WTC11 (cell line): ENCODE measurements at regions not wholly inside any gene's neighbourhood (a gene's known extent, or its start where the extent isn't known, plus 50 kb on each side); places are given as distances from the start of the nearest gene placed in this dataset.

Experiments used
- CREB1 ChIP-seq: sonication (generic); formaldehyde crosslinking; IDR thresholded peaks from 2 replicates; pipeline ENCODE4 v1.8.0; 2023; ENCODE audit warnings: mild to moderate bottlenecking, missing genetic modification reagents
- FOXJ3 ChIP-seq: sonication (generic); formaldehyde crosslinking; IDR thresholded peaks from 2 replicates; pipeline ENCODE4 v1.9.0; 2021; ENCODE audit warnings: missing genetic modification reagents, mild to moderate bottlenecking, borderline replicate concordance
- JUN ChIP-seq: sonication (generic); formaldehyde crosslinking; IDR thresholded peaks from 2 replicates; pipeline ENCODE4 v1.8.0; 2023; ENCODE audit warnings: mild to moderate bottlenecking, missing genetic modification reagents
- KAT7 ChIP-seq: sonication (generic); formaldehyde crosslinking; IDR thresholded peaks from 2 replicates; pipeline ENCODE4 v1.8.1; 2023; ENCODE audit warnings: missing genetic modification reagents, mild to moderate bottlenecking, borderline replicate concordance
- SP1 ChIP-seq: sonication (generic); formaldehyde crosslinking; conservative IDR thresholded peaks from 2 replicates; pipeline ENCODE4 v1.8.1; 2022; ENCODE audit warnings: missing genetic modification reagents
- ZNF232 ChIP-seq: sonication (generic); formaldehyde crosslinking; IDR thresholded peaks from 2 replicates; pipeline ENCODE4 v1.8.0; 2022; ENCODE audit warnings: mild to moderate bottlenecking, missing genetic modification reagents
- TF ChIP-seq, protein P1 (sequence below): fragments of 200-600 bp; IDR thresholded peaks from 2 replicates; pipeline ENCODE4 v1.8.0; 2022; ENCODE audit warnings: antibody characterized with exemption
- TF ChIP-seq, protein P2 (sequence below): fragments of 250-450 bp; sonication (Bioruptor Pico); IDR thresholded peaks from 2 replicates; pipeline ENCODE4 v1.9.0; 2021; ENCODE audit warnings: mild to moderate bottlenecking
- TF ChIP-seq, protein P3 (sequence below): sonication (generic); formaldehyde crosslinking; IDR thresholded peaks from 2 replicates; pipeline ENCODE4 v1.8.0; 2022; ENCODE audit warnings: mild to moderate bottlenecking, missing genetic modification reagents
- TF ChIP-seq, protein P4 (sequence below): sonication (generic); formaldehyde crosslinking; IDR thresholded peaks from 2 replicates; pipeline ENCODE4 v1.8.1; 2022; ENCODE audit warnings: mild to moderate bottlenecking, moderate library complexity, missing genetic modification reagents
- TF ChIP-seq, protein P5 (sequence below): sonication (generic); formaldehyde crosslinking; IDR thresholded peaks from 2 replicates; pipeline ENCODE4 v1.8.1; 2023; ENCODE audit warnings: mild to moderate bottlenecking, missing genetic modification reagents, moderate library complexity

DNA sequence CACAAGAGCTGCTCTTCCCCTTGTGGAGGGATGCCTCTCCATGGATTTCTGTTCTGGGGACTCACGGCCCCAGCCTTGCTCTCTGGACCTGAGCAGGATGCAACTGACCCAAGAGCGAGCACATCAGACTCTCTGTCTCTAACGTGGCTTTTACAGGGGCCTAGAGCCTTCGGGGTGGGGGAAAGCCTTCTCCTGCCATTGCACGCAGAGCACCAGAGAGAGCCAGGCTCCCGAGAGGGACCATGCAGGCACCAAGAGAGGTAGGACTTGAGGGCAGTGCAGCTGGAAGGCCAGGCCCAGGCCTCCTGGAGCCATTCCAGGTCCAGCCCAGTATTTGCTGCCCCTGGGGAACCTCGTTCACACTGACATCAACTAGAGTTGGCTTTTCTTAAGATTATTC is 475.6 kb upstream of the MYT1L start:
- TF ChIP-seq, protein P1, sequence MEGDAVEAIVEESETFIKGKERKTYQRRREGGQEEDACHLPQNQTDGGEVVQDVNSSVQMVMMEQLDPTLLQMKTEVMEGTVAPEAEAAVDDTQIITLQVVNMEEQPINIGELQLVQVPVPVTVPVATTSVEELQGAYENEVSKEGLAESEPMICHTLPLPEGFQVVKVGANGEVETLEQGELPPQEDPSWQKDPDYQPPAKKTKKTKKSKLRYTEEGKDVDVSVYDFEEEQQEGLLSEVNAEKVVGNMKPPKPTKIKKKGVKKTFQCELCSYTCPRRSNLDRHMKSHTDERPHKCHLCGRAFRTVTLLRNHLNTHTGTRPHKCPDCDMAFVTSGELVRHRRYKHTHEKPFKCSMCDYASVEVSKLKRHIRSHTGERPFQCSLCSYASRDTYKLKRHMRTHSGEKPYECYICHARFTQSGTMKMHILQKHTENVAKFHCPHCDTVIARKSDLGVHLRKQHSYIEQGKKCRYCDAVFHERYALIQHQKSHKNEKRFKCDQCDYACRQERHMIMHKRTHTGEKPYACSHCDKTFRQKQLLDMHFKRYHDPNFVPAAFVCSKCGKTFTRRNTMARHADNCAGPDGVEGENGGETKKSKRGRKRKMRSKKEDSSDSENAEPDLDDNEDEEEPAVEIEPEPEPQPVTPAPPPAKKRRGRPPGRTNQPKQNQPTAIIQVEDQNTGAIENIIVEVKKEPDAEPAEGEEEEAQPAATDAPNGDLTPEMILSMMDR: no peak
- TF ChIP-seq SP1 (CRISPR knock-in tag): no peak
- TF ChIP-seq ZNF232 (CRISPR knock-in tag): no peak
- no peak for TF ChIP-seq CREB1
- no peak for TF ChIP-seq JUN (CRISPR knock-in tag)
- TF ChIP-seq, protein P2, sequence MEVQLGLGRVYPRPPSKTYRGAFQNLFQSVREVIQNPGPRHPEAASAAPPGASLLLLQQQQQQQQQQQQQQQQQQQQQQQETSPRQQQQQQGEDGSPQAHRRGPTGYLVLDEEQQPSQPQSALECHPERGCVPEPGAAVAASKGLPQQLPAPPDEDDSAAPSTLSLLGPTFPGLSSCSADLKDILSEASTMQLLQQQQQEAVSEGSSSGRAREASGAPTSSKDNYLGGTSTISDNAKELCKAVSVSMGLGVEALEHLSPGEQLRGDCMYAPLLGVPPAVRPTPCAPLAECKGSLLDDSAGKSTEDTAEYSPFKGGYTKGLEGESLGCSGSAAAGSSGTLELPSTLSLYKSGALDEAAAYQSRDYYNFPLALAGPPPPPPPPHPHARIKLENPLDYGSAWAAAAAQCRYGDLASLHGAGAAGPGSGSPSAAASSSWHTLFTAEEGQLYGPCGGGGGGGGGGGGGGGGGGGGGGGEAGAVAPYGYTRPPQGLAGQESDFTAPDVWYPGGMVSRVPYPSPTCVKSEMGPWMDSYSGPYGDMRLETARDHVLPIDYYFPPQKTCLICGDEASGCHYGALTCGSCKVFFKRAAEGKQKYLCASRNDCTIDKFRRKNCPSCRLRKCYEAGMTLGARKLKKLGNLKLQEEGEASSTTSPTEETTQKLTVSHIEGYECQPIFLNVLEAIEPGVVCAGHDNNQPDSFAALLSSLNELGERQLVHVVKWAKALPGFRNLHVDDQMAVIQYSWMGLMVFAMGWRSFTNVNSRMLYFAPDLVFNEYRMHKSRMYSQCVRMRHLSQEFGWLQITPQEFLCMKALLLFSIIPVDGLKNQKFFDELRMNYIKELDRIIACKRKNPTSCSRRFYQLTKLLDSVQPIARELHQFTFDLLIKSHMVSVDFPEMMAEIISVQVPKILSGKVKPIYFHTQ (CRISPR knock-in tag): no peak
- TF ChIP-seq, protein P3, sequence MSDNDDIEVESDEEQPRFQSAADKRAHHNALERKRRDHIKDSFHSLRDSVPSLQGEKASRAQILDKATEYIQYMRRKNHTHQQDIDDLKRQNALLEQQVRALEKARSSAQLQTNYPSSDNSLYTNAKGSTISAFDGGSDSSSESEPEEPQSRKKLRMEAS (CRISPR knock-in tag): no peak
- TF ChIP-seq KAT7 (CRISPR knock-in tag): no peak
- TF ChIP-seq, protein P4, sequence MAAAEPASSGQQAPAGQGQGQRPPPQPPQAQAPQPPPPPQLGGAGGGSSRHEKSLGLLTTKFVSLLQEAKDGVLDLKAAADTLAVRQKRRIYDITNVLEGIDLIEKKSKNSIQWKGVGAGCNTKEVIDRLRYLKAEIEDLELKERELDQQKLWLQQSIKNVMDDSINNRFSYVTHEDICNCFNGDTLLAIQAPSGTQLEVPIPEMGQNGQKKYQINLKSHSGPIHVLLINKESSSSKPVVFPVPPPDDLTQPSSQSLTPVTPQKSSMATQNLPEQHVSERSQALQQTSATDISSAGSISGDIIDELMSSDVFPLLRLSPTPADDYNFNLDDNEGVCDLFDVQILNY (CRISPR knock-in tag): no peak
- TF ChIP-seq FOXJ3: no peak
- TF ChIP-seq, protein P5, sequence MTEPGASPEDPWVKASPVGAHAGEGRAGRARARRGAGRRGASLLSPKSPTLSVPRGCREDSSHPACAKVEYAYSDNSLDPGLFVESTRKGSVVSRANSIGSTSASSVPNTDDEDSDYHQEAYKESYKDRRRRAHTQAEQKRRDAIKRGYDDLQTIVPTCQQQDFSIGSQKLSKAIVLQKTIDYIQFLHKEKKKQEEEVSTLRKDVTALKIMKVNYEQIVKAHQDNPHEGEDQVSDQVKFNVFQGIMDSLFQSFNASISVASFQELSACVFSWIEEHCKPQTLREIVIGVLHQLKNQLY (CRISPR knock-in tag): no peak
